Activated CD4-positive, alpha-beta memory T cell treated with anti-CD3 and anti-CD28 coated beads, Interleukin-2, amount 10 ng/mL, durations not matched to agents 7 days and 5 days (primary cell): ENCODE measurements at regions not wholly inside any gene's neighbourhood (a gene's known extent, or its start where the extent isn't known, plus 50 kb on each side); places are given as distances from the start of the nearest gene placed in this dataset.
"Not testable (repeated sequence)": the region's sequence is repeated elsewhere in the genome, so short reads cannot be mapped to it uniquely, and the experiment has no call there.

ENCODE experiments used
- CTCF ChIA-PET: fragments of 350-600 bp; sonication (Branson Sonifier 250); formaldehyde crosslinking; loops from one replicate; lab custom pipeline; 2021; ENCODE audit warnings: antibody characterized with exemption, inconsistent platforms; lab: Charles Lee
- POLR2A ChIA-PET: fragments of 350-600 bp; sonication (Branson Sonifier 250); formaldehyde crosslinking; loops from one replicate; lab custom pipeline; 2021; ENCODE audit warnings: antibody characterized with exemption; lab: Charles Lee
- DNase-seq: peaks from one replicate; pipeline ENCODE4 v3.0.0-alpha.2; 2020
- H3K27ac Mint-ChIP-seq: one replicate; pipeline ENCODE4 v1.8.0; 2021; ENCODE audit warnings: mild to moderate bottlenecking, mixed read lengths
- H3K27me3 Mint-ChIP-seq: one replicate; pipeline ENCODE4 v1.8.0; 2021; ENCODE audit warnings: mixed read lengths
- H3K36me3 Mint-ChIP-seq: one replicate; pipeline ENCODE4 v1.8.0; 2021; ENCODE audit warnings: low read depth, mixed read lengths
- H3K4me1 Mint-ChIP-seq: one replicate; pipeline ENCODE4 v1.8.0; 2021; ENCODE audit warnings: mixed read lengths
- H3K4me3 Mint-ChIP-seq: one replicate; pipeline ENCODE4 v1.8.0; 2021; ENCODE audit warnings: mild to moderate bottlenecking, mixed read lengths
- H3K9me3 Mint-ChIP-seq: one replicate; pipeline ENCODE4 v1.8.0; 2021; ENCODE audit warnings: mixed read lengths

DNA sequence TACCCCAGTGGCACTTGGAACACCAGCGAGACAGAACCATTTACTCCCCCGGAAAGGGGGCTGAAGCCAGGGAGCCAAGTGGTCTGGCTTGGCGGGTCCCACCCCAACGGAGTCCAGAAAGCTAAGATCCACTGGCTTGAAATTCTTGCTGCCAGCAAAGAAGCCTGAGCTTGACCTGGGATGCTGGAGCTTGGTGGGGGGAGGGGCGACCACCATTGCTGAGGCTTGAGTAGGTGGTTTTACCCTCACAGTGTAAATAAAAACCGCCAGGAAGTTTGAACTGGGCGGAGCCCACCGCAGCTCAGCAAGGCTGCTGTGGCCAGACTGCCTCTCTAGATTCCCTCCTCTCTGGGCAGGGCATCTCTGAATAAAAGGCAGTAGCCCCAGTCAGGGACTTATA lies 62.8 kb downstream of the RPS24 start:
- Mint-ChIP-seq H3K4me1 (peaks cover 12% of the 10 kb centered on the region), H3K27me3 (peaks cover 17% of the 10 kb centered on the region)
- H3K4me3 Mint-ChIP-seq, H3K36me3 Mint-ChIP-seq, H3K27ac Mint-ChIP-seq, POLR2A ChIA-PET, CTCF ChIA-PET, H3K9me3 Mint-ChIP-seq: not testable (repeated sequence)
- peak; percentile 24 for DNase-seq

DNA sequence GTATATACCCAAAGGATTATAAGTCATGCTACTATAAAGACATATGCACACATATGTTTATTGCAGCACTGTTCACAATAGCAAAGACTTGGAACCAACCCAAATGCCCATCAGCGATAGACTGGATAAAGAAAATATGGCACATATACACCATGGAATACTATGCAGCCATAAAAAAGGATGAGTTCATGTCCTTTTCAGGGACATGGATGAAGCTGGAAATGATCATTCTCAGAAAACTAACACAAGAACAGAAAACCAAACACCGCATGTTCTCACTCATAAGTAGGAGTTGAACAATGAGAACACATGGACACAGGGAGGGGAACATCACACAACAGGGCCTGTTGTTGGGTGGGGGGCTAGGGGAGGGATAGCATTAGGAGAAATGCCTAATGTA lies 68.9 kb downstream of the RPS24 start:
- H3K27ac Mint-ChIP-seq, POLR2A ChIA-PET, H3K4me3 Mint-ChIP-seq, H3K36me3 Mint-ChIP-seq, DNase-seq, CTCF ChIA-PET, H3K4me1 Mint-ChIP-seq: not testable (repeated sequence)
- H3K9me3 Mint-ChIP-seq, result peaks cover 12% of the 10 kb centered on the region
- peaks cover 11% of the 10 kb centered on the region for H3K27me3 Mint-ChIP-seq

DNA sequence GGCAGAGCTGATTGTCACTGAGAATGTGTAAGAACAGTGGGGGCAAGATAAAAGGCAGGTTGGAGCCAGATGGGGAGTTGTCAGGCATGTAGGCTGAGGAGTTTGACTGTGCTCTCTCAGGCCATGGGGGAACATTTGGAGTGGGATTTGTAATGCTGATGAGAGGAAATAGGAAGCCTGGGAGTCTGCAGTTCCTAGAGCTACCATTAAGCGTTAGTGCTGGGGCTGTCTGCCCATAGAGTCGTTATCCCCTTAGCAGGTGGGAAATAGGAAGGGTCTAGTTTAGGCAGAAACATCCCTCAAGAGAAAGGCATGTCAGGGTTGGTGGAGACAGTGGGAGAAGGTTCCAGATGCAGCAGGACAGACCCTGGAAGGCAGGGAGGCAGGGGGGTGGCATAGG lies 75.5 kb downstream of the RPS24 start:
- no peaks in the 10 kb centered on the region for H3K9me3 Mint-ChIP-seq
- H3K4me1 Mint-ChIP-seq, result no peaks in the 10 kb centered on the region
- ChIA-PET POLR2A (no interaction called here), CTCF (no interaction called here)
- H3K36me3 Mint-ChIP-seq, result no peaks in the 10 kb centered on the region
- no peak for DNase-seq
- no peak overlapping the region for H3K4me3 Mint-ChIP-seq
- H3K27ac Mint-ChIP-seq, result no peak overlapping the region
- H3K27me3 Mint-ChIP-seq, result peaks cover 4% of the 10 kb centered on the region

GRCh38 chr10:78115135-78115853 lies 81.6 kb downstream of the RPS24 start:
- Mint-ChIP-seq H3K4me1 (no peaks in the 10 kb centered on the region), H3K36me3 (no peaks in the 10 kb centered on the region), H3K9me3 (no peaks in the 10 kb centered on the region), H3K27me3 (peaks cover 17% of the 10 kb centered on the region), H3K27ac (no peak overlapping the region), H3K4me3 (no peak overlapping the region)
- DNase-seq, result no peak
- POLR2A ChIA-PET, result no interaction called here
- CTCF ChIA-PET, result no interaction called here

DNA sequence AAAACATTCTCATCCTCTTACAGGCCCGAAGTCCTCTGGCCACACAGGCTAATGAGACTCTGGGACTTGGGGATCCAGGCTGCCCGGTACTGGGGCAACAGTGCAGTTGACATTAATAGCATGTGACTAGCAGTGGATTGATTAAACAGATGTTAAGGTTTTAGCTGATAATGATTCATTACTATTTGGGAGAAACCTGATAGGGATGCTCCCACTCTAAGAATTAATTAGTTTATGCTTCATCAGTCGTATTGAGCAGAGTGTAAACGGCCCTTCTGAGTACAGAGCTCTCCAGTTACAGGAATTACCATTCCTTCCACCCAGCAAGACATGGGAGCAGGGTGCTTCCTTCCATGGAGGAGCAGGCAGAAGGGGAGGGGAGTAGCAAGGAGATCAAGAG lies 82.7 kb downstream of the RPS24 start:
- Mint-ChIP-seq H3K9me3 (no peaks in the 10 kb centered on the region), H3K27me3 (peaks cover 18% of the 10 kb centered on the region), H3K4me3 (no peak overlapping the region), H3K4me1 (no peaks in the 10 kb centered on the region), H3K36me3 (no peaks in the 10 kb centered on the region), H3K27ac (no peak overlapping the region)
- POLR2A ChIA-PET, result no interaction called here
- CTCF ChIA-PET, result no interaction called here
- DNase-seq, result no peak

- ChIA-PET CTCF (no interaction called here), POLR2A (no interaction called here)
- no peaks in the 10 kb centered on the region for H3K4me1 Mint-ChIP-seq
- peaks cover 5% of the 10 kb centered on the region for H3K9me3 Mint-ChIP-seq
- no peak overlapping the region for H3K4me3 Mint-ChIP-seq
- no peak for DNase-seq
- peaks cover 24% of the 10 kb centered on the region for H3K27me3 Mint-ChIP-seq
- no peaks in the 10 kb centered on the region for H3K36me3 Mint-ChIP-seq
- no peak overlapping the region for H3K27ac Mint-ChIP-seq
Observed at GRCh38 chr10:78118591-78118990, 84.9 kb downstream of the RPS24 start.

- POLR2A ChIA-PET, result no interaction called here
- no peaks in the 10 kb centered on the region for H3K36me3 Mint-ChIP-seq
- no peak overlapping the region for H3K4me3 Mint-ChIP-seq
- CTCF ChIA-PET, result no interaction called here
- DNase-seq, result no peak
- H3K4me1 Mint-ChIP-seq, result no peaks in the 10 kb centered on the region
- peaks cover 5% of the 10 kb centered on the region for H3K9me3 Mint-ChIP-seq
- H3K27ac Mint-ChIP-seq, result no peak overlapping the region
- peaks cover 14% of the 10 kb centered on the region for H3K27me3 Mint-ChIP-seq
Observed at GRCh38 chr10:78121801-78122200, 88.1 kb downstream of the RPS24 start.

GRCh38 chr10:78124167-78124566 lies 90.5 kb downstream of the RPS24 start:
- Mint-ChIP-seq H3K9me3 (peaks cover 5% of the 10 kb centered on the region), H3K27ac (no peak overlapping the region), H3K4me3 (no peak overlapping the region), H3K27me3 (peaks cover 14% of the 10 kb centered on the region), H3K36me3 (no peaks in the 10 kb centered on the region), H3K4me1 (no peaks in the 10 kb centered on the region)
- DNase-seq, result no peak
- CTCF ChIA-PET, result no interaction called here
- POLR2A ChIA-PET, result no interaction called here

DNA sequence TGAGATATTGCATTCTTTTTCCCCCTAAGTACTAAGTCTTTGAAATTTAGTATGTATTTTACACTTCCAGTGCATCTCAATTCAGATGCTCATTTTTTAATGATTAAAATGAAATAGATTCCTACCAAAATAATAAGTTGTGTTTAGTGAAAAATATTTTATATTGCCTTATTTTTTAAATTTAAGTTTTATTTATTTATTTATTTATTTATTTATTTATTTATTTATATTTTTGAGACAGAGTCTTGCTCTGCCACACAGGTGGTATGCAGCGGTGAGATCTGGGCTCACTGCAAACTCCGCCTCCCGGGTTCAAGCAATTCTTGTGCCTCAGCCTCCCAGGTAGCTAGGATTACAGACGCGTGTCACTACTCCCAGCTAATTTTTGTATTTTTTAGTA lies 95.5 kb downstream of the RPS24 start:
- H3K27ac Mint-ChIP-seq, result no peak overlapping the region
- H3K9me3 Mint-ChIP-seq, result no peaks in the 10 kb centered on the region
- no peaks in the 10 kb centered on the region for H3K4me1 Mint-ChIP-seq
- H3K27me3 Mint-ChIP-seq, result no peaks in the 10 kb centered on the region
- ChIA-PET CTCF (no interaction called here), POLR2A (no interaction called here)
- no peak overlapping the region for H3K4me3 Mint-ChIP-seq
- no peaks in the 10 kb centered on the region for H3K36me3 Mint-ChIP-seq
- no peak for DNase-seq

DNA sequence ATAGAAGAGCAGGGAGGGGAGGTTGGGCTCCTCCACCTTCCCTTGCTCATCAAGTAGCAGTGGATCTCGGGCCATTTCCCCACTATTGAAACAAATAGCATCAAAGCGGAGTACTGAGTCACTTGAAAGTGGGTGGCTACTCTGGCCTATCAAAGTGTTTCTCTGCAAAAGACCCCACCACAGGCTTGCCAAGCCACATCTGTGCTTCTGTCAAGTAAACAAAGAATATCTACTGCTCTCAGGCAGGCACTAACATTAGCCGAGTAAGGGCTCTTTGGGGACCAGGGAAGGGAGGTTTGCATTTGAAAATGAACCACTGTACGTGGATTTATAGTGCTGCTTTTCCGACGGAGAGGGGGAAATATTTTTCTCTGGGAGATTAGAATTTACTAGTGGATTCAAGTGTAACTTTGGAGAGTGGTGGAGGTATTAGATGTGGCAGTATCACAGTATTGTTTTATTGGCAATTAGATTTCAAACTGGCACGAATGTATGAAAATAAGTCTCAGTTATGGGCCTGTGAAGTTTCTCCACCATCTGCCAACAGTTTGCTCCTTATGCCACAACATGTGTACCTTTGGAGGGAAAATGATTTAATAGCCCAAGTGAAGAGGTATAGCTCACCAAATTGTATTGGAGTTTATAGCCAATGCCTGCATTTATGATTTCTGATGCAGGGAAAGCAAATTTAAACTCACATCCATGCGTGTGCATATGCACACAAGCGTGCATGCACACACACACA lies 97.5 kb downstream of the RPS24 start:
- no peaks in the 10 kb centered on the region for H3K4me1 Mint-ChIP-seq
- POLR2A ChIA-PET, result no interaction called here
- H3K9me3 Mint-ChIP-seq, result no peaks in the 10 kb centered on the region

DNA sequence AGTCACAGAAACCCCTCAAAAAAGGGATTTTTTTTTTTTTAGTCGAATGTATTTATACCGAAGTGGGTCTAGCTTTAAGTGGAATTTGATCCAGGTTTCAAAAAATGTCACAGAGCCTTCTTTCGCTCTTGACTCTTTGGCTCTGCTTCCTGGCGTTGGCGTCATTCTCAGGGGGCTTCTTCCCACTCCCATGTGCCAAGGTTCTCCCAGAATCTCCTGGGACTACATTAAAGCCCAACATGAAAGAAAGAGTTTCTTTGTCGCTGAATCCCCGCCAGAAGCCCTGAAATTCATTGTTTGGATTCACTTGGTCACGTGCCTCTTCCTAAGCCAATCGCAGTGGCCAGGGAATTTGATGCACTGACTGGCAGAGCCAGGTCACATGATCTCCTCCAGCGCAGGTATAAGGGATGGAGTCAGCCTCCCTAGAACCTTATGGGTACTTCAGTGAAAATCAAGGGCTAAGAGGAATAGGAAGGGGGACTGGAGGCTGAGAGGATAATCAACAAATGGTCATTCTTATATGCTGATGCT lies 101.2 kb downstream of the RPS24 start:
- no peak for DNase-seq
- ChIA-PET POLR2A (no interaction called here), CTCF (no interaction called here)
- no peak overlapping the region for H3K4me3 Mint-ChIP-seq
- no peaks in the 10 kb centered on the region for H3K9me3 Mint-ChIP-seq
- H3K36me3 Mint-ChIP-seq, result no peaks in the 10 kb centered on the region
- no peaks in the 10 kb centered on the region for H3K27me3 Mint-ChIP-seq
- no peaks in the 10 kb centered on the region for H3K4me1 Mint-ChIP-seq
- H3K27ac Mint-ChIP-seq, result no peak overlapping the region

More for the DNA sequence above, 97.5 kb downstream of the RPS24 start:
- Mint-ChIP-seq H3K27me3 (no peaks in the 10 kb centered on the region), H3K4me3 (no peak overlapping the region), H3K36me3 (no peaks in the 10 kb centered on the region), H3K27ac (no peak overlapping the region)
- CTCF ChIA-PET, result no interaction called here
- no peak for DNase-seq

DNA sequence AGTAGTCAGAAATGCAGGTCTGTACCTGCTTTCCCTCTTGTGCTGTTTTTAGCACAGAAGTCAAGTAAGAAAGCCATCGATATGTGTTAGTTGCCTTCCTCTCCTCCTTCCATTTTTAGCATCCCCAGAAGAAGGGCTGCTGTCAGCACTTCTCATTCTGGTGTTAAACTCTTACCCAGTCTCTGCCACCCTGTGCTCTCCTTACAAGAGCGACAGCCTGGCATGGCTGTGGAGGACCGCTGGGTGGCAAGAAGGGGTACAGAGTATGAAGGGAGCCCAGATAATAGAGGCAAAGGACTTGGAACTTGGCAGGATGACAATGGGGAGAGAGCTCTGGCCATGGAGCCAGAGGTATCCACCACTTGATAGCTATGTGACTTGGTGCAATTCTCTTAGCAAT lies 103.5 kb downstream of the RPS24 start:
- no peaks in the 10 kb centered on the region for H3K9me3 Mint-ChIP-seq
- no peak overlapping the region for H3K27ac Mint-ChIP-seq
- ChIA-PET CTCF (no interaction called here), POLR2A (no interaction called here)
- H3K36me3 Mint-ChIP-seq, result no peaks in the 10 kb centered on the region
- no peaks in the 10 kb centered on the region for H3K27me3 Mint-ChIP-seq
- no peak overlapping the region for H3K4me3 Mint-ChIP-seq
- H3K4me1 Mint-ChIP-seq, result no peaks in the 10 kb centered on the region
- no peak for DNase-seq

GRCh38 chr10:78139341-78139740 lies 105.7 kb downstream of the RPS24 start:
- ChIA-PET CTCF (no interaction called here), POLR2A (no interaction called here)
- Mint-ChIP-seq H3K9me3 (no peaks in the 10 kb centered on the region), H3K27me3 (no peaks in the 10 kb centered on the region), H3K27ac (no peak overlapping the region), H3K4me1 (no peaks in the 10 kb centered on the region), H3K36me3 (no peaks in the 10 kb centered on the region), H3K4me3 (no peak overlapping the region)
- no peak for DNase-seq
